WTC11 (cell line): ENCODE measurements at regions not wholly inside any gene's neighbourhood (a gene's known extent, or its start where the extent isn't known, plus 50 kb on each side); places are given as distances from the start of the nearest gene placed in this dataset.

Experiments used
- ATF2 ChIP-seq: sonication (generic); formaldehyde crosslinking; IDR thresholded peaks from 2 replicates; pipeline ENCODE4 v1.8.1; 2022; ENCODE audit warnings: low read depth, missing genetic modification reagents, borderline replicate concordance
- ATF6 ChIP-seq: sonication (generic); formaldehyde crosslinking; IDR thresholded peaks from 2 replicates; pipeline ENCODE4 v1.8.1; 2023; ENCODE audit warnings: mild to moderate bottlenecking, missing genetic modification reagents
- JUN ChIP-seq: sonication (generic); formaldehyde crosslinking; IDR thresholded peaks from 2 replicates; pipeline ENCODE4 v1.8.0; 2023; ENCODE audit warnings: mild to moderate bottlenecking, missing genetic modification reagents
- ZBTB21 ChIP-seq: sonication (generic); formaldehyde crosslinking; IDR thresholded peaks from 2 replicates; pipeline ENCODE4 v1.8.1; 2023; ENCODE audit warnings: mild to moderate bottlenecking, missing genetic modification reagents, borderline replicate concordance
- ZNF121 ChIP-seq: sonication (generic); formaldehyde crosslinking; IDR thresholded peaks from 2 replicates; pipeline ENCODE4 v1.8.0; 2023; ENCODE audit warnings: missing genetic modification reagents
- ZNF138 ChIP-seq: sonication (generic); formaldehyde crosslinking; conservative IDR thresholded peaks from 2 replicates; pipeline ENCODE4 v1.8.1; 2022; ENCODE audit warnings: mild to moderate bottlenecking, moderate library complexity, missing genetic modification reagents
- TF ChIP-seq, protein P1 (sequence below): fragments of 200-600 bp; IDR thresholded peaks from 2 replicates; pipeline ENCODE4 v1.8.0; 2022; ENCODE audit warnings: antibody characterized with exemption

GRCh38 chr1:199954699-199955098 is 72.8 kb upstream of the NR5A2 start:
- TF ChIP-seq, protein P1, sequence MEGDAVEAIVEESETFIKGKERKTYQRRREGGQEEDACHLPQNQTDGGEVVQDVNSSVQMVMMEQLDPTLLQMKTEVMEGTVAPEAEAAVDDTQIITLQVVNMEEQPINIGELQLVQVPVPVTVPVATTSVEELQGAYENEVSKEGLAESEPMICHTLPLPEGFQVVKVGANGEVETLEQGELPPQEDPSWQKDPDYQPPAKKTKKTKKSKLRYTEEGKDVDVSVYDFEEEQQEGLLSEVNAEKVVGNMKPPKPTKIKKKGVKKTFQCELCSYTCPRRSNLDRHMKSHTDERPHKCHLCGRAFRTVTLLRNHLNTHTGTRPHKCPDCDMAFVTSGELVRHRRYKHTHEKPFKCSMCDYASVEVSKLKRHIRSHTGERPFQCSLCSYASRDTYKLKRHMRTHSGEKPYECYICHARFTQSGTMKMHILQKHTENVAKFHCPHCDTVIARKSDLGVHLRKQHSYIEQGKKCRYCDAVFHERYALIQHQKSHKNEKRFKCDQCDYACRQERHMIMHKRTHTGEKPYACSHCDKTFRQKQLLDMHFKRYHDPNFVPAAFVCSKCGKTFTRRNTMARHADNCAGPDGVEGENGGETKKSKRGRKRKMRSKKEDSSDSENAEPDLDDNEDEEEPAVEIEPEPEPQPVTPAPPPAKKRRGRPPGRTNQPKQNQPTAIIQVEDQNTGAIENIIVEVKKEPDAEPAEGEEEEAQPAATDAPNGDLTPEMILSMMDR: peak; percentile 51
- TF ChIP-seq ZNF121 (CRISPR knock-in tag): no peak
- TF ChIP-seq ZNF138 (CRISPR knock-in tag): no peak
- TF ChIP-seq ATF6 (CRISPR knock-in tag): no peak
- TF ChIP-seq JUN (CRISPR knock-in tag): no peak
- TF ChIP-seq ZBTB21 (CRISPR knock-in tag): no peak
- no peak for TF ChIP-seq ATF2 (CRISPR knock-in tag)
